HG02798 (cell line): ENCODE measurements at regions not wholly inside any gene's neighbourhood (a gene's known extent, or its start where the extent isn't known, plus 50 kb on each side); places are given as distances from the start of the nearest gene placed in this dataset.

Experiments
- ATAC-seq: cut with Tn5 transposase; IDR thresholded peaks from one replicate; pipeline ENCODE4 v1.9.1; 2021; ENCODE audit warnings: mild to moderate bottlenecking; ENCODE audit not compliant: unreplicated experiment, poor library complexity

GRCh38 chr9:116075191-116075590, 78.4 kb upstream of the PAPPA start:
- no peak for ATAC-seq

- no peak for ATAC-seq
Measured at GRCh38 chr9:116078640-116079039, 75.0 kb upstream of the PAPPA start.

GRCh38 chr9:116080561-116080960, 73.0 kb upstream of the PAPPA start:
- no peak for ATAC-seq

GRCh38 chr9:116081435-116082115, 72.0 kb upstream of the PAPPA start:
- no peak for ATAC-seq

GRCh38 chr9:116083837-116084236, 69.8 kb upstream of the PAPPA start:
- ATAC-seq, result no peak

- ATAC-seq, result no peak
Measured at GRCh38 chr9:116084497-116084896, 69.1 kb upstream of the PAPPA start.

- ATAC-seq, result no peak
Measured at GRCh38 chr9:116087246-116087645, 66.3 kb upstream of the PAPPA start.

GRCh38 chr9:116087751-116088194, 65.8 kb upstream of the PAPPA start:
- no peak for ATAC-seq

GRCh38 chr9:116088396-116088795, 65.2 kb upstream of the PAPPA start:
- ATAC-seq, result no peak

- no peak for ATAC-seq
Measured at GRCh38 chr9:116090030-116090770, 63.4 kb upstream of the PAPPA start.

GRCh38 chr9:116094846-116095245, 58.7 kb upstream of the PAPPA start:
- no peak for ATAC-seq

- no peak for ATAC-seq
Measured at GRCh38 chr9:116095403-116095802, 58.2 kb upstream of the PAPPA start.

- no peak for ATAC-seq
Measured at GRCh38 chr9:116096046-116096445, 57.5 kb upstream of the PAPPA start.

GRCh38 chr9:116096853-116097252, 56.7 kb upstream of the PAPPA start:
- ATAC-seq, result no peak

- ATAC-seq, result no peak
Measured at GRCh38 chr9:116098476-116098875, 55.1 kb upstream of the PAPPA start.

GRCh38 chr9:116099821-116100220, 53.8 kb upstream of the PAPPA start:
- ATAC-seq, result no peak

GRCh38 chr9:116100711-116101121, 52.9 kb upstream of the PAPPA start:
- no peak for ATAC-seq

- no peak for ATAC-seq
Measured at GRCh38 chr9:116101516-116101915, 52.1 kb upstream of the PAPPA start.

GRCh38 chr9:116102596-116102995, 51.0 kb upstream of the PAPPA start:
- ATAC-seq, result no peak
